Stimulated activated CD4-positive, alpha-beta T cell treated with anti-CD3 and anti-CD28 coated beads, TNF-alpha, amount 100 ng/mL, for 48 hours (primary cell): ENCODE measurements at regions not wholly inside any gene's neighbourhood (a gene's known extent, or its start where the extent isn't known, plus 50 kb on each side); places are given as distances from the start of the nearest gene placed in this dataset.
"Not testable (repeated sequence)": the region's sequence is repeated elsewhere in the genome, so short reads cannot be mapped to it uniquely, and the experiment has no call there.

Experiments used
- DNase-seq, 3 donors: peaks; one replicate each; pipeline ENCODE4 v3.0.0-alpha.2; 2020; ENCODE audit warnings: low read depth in 3 of 3

DNA sequence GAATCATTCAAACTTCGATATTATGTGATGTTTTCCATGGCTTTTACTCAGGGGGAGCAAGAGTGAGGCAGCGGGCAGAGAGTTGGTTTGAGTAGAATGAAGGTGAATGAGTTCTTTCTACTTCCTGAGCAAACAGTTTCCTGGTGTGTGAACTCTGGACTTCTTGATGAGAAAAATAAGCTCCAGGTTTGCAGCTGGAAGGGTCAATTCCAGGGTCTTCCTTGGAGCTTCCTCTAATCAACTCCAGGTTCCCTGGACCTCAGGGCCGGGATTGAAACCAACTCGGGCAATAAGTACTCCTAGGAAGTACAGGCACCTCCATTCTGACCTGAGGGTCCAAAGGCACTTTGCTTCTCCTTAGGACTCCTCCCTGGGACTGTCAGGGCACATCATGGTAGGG, 243.6 kb upstream of the ONECUT1 start:
- no peak for DNase-seq

DNA sequence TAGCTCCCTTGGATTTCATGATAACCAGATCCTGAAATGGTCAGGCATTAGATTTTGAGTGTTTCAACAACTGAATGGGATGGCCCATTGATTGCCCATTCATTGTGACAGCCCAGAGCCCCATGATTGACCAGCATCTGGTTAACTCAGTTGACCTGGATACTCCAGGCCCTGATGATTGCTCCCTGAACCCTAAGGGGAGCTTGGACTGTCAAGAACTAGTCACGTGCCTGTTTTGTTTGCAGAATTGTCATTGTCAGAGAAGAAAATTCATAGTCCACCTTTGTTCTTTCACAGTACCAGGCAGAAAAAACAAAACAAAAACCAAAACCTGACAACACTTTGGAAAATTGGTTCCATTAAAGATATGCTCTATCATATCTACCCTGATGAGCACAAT, 241.3 kb upstream of the ONECUT1 start:
- DNase-seq = no peak

- DNase-seq = no peak
Measured at GRCh38 chr15:53022788-53023187, 232.7 kb upstream of the ONECUT1 start.

DNA sequence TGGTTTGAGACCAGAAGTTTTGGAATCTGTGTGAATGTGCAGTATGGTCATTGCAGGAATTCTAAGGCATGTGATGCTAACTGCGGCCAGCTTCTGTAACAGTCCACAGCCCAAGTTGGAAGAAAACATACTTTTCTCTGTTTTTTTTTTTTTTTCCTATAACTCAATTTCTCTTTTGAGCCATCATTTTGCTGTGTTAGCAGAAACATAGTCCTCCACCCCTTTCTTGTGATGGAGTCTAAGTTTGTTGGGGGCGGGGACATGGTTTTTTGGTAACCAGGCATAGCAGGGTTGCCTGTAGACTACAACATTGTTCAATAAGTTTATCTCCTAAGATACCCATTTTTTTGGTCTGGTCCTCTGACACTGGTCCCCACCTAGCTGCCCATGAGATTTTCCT, 223.2 kb upstream of the ONECUT1 start:
- no peak for DNase-seq

DNA sequence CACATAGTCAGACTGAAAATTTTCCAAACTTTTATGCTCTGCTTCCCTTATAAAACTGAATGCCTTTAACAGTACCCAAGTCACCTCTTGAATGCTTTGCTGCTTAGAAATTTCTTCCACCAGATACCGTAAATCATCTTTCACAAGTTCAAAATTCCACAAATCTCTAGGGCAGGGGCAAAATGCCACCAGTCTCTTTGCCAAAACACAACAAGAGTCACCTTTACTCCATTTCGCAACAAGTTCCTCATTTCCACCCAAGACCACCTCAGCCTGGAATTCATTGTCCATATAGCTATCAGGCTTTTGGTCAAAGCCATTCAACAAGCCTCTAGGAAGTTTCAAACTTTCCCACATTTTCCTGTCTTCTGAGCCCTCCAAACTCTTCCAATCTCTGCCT, 221.6 kb upstream of the ONECUT1 start:
- DNase-seq = not testable (repeated sequence)

GRCh38 chr15:53009093-53009492, 219.0 kb upstream of the ONECUT1 start:
- DNase-seq = no peak

DNA sequence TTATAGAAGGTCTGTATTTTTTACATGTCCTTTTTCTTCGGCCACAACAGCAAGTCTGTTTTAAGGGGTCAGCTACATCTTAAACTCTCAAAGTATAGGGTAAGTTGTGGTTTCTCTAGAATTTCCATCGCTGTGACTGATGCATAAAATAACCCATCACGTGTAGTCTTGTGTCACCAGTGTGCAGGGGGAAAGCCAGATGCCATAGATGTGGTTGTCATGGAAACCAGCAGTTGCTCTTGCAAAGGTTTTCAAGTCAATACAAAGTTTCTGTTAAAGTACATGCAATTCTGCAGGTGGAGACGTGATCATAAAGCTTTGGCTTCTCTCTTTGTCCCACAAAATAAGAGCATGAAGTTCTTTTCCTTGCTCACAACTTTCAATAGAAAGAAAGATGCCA, 210.3 kb upstream of the ONECUT1 start:
- no peak for DNase-seq

DNA sequence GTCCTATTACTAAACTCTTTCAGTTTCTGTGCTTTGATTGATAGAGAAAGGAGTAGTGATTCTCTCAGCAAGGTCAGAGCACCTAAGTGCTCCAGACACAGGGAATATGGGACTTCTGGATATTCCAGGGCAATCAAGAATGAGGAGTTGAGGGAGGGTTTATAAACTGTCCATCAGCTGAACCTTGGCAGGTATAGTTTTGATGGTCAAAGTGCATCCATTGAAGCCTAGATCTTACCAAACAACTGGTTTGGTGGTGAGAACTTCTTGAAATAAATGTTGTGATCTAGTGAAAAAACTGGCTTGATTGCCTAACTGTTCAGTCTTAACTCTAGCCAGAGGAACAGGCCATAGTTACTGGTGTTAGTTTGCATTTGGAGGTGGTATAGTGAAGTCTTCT, 207.0 kb upstream of the ONECUT1 start:
- DNase-seq = no peak

GRCh38 chr15:52994290-52994689, 204.2 kb upstream of the ONECUT1 start:
- DNase-seq = no peak

DNA sequence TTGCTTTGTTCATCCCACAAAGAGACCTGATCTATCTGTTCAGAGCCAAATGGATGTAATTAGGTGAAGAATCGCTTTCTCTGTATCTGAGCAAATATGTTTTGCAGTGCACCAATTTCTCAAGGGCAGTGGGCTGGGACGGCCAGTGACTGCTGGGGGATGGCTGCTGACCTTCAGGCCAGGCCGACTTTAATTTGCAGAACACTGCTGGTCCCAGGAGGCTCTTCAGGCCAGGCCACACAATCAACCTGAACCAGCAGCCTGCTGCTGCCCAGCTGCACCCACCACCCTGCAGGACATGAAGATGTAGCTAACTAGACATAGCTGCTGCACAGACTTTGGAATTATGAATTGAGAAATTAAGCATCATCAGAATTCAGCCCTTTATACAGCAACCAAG, 194.4 kb upstream of the ONECUT1 start:
- no peak for DNase-seq

DNA sequence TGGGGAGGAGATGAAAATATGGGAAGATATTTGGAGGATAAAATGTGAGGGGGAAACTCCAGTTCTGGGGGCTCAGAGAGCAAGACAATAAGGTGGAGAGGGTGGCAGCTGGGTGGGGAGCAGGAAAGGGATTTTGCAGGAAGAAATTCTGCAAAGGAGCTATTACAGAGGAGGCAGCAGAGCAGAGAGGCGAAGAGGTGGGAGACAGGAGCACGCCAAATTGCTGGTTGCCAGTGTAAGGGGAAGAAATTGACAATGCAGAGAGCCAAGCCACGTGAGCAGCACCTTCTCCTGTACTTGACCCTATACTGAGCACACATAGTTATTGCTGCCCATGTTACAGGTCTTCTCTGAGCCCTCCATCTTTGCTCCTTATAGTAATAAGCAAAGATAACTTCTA, 190.3 kb upstream of the ONECUT1 start:
- no peak for DNase-seq

GRCh38 chr15:52976516-52977075, 186.5 kb upstream of the ONECUT1 start:
- no peak for DNase-seq

DNA sequence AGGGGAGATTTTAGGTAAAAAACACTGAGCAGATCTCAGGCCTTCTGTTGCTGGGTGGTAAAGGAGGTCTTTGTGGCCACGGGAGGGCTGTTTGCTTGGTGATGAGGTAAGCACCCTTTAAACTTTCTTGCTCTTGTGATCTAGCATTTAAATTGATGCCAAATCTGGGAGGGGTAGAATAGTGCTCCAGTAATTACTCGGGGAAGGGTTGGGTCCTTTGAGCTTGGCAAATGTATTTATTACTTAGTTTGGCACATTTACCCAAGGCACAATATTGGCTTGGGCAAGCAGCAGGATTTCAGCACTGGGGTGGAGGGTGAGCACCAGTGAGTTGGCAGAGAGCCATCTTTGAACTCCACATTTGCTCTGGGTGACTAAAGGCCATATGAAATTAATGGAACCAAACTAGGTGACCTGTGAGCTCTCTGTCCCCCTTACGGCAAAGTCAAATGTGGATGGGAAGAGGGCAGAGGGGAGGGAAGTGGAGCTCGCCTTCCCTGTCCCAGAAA, 185.9 kb upstream of the ONECUT1 start:
- no peak for DNase-seq

DNA sequence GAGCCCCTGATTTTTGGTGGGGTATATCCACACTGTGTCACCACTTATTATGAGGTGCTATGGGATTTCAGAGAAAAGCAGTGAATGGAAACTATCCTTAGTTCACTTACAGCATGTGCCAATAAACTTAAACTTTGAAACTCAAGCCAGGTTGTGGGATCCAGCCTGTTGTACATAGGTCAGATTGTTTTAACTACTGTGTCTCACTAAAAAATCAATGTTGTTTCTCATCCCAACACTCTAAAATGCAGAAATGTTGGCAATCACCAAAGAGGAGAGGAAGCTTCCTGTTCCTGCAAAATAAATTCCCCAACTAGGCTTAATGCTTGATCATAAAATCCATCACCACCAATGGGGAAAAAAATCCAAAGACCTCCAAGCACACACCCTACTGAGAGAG, 173.7 kb upstream of the ONECUT1 start:
- no peak for DNase-seq

DNA sequence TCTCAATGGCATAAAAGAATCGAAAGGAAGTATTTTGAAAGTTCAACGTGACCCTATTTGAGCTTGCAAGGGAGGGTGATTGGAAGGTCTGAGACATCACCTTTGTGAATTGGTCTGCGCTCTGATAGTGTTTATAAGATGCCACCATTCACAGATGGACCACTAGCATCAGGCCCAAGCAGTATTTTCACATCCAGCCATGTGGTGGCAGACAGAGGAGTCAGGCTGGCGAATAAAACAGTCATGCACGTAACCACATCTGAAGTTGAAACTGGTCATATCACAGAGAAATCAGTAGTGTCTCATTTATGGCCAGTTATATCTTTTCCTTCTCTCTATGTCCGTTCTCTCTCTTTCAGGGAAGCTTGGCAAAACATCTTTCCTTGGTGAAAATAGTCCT, 170.1 kb upstream of the ONECUT1 start:
- no peak for DNase-seq

GRCh38 chr15:52943746-52944145, 153.6 kb upstream of the ONECUT1 start:
- DNase-seq = no peak

DNA sequence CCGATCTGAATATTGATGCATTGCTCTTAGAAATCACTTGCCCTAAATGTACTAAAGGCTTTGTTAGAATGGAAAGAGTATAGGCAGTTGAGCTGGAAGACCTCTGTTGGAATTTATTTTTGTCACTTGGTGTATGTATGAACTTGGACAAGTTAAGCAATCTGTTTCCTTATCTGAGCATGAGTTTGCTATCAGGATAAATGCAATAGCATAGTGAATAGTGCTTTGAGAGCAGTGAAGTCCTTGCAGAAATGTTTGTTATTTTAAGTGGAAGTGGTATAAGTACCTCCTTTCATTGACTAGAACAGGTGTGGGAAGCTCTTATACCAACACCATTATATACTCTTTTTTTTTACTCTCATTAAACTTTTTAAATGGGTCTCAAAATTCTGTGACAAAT, 146.4 kb upstream of the ONECUT1 start:
- DNase-seq = no peak

- no peak for DNase-seq
Measured at GRCh38 chr15:52925130-52925529, 135.0 kb upstream of the ONECUT1 start.

DNA sequence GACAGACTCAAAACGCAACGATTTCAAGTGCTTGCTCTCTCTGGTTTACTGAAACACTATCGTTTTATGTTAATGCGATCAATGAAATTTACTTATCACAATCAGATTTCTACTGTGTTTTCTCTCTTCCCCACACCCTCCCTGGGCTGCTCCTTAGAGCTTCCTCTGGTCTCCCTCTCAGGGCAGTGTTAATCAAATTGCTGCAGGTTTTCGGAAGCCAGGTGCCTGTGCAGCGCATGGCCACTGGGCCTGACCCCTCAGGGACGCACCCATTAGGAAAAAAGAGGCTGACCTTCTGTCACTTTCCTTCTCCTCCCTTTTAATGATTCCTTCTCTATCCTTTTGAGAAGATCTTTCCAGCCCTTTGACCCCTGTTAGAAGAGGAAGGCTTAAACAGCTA, 134.5 kb upstream of the ONECUT1 start:
- DNase-seq = no peak

DNA sequence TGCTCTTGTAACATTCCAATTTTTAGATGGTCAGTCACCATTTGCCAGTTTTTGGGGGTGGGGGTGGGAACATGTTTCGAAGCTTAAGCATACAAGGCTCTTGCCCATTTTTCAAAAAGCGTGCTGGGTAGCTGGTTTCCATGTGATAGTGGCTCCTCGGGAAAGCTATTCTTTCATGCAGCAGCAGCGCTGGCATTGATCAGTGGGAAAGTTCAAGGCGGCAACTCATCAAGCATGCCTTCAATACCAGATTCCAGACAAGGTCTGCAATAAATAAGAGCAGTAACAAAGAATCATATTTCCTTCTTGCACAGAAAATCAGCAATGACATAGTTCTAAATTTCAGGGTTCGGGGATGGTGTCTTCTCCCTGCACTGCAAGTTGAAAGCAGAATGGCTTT, 133.5 kb upstream of the ONECUT1 start:
- DNase-seq = no peak

DNA sequence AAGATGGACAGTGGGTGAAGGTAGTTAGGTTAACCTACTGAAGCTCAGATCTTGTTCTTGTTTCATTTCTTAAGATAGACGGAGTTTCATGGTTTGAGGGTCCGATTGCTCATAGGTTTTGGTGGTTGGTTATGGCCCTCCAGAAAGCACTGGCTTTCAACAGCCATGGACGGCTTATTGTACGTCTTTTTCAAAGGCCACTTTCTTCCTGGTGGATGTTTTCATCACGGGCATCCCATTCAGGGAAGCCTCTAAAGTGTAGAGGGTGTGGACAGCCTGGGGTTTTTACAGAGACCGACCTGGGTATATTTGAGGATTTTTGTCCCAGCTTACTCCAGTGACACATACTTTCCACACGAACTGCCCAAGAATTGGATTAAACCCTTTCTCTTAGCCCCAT, 132.7 kb upstream of the ONECUT1 start:
- no peak for DNase-seq

- DNase-seq = no peak
Measured at GRCh38 chr15:52912172-52912571, 122.0 kb upstream of the ONECUT1 start.

DNA sequence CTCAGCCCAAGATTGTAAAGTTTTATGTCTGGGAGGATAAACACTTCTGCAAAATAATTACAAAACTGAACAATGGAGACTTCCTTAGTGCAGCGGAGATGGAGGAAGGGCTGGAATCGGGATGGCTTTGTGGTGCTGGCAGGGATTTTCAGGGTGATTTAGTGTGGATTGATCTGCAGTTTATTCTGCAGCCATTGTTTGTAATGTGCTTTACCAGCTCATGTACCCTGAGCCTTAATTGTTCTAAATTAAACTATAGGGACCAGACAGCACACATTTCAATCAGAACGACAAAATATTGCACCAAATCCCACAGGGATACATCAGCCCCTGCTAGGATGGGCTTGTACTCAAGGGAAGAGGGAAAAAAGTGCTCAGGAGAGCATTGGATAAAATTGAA, 103.2 kb upstream of the ONECUT1 start:
- no peak for DNase-seq

DNA sequence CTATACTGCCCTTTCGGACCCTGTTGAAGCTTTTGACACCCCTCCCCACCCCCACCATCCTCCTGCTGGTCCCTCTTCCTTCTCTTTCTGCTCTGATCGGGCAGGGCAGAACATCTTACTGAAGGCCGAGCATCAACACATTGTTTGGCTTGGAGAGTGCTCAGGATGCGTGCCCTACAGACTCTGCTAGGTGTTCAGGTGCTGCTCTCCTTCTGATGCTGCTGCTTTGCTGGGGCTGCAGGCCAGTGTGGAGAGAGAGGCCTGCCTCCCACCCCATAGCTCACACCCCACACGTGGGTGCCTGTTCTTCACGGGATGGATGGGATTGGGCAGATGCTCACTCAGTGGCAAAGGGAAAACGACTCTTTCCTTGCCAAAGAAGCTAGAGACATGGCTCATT, 89.8 kb upstream of the ONECUT1 start:
- DNase-seq = no peak

GRCh38 chr15:52879145-52879544, 89.0 kb upstream of the ONECUT1 start:
- no peak for DNase-seq
